ENCODE measurements at regions not wholly inside any gene's neighbourhood (a gene's known extent, or its start where the extent isn't known, plus 50 kb on each side); places are given as distances from the start of the nearest gene placed in this dataset.

DNA sequence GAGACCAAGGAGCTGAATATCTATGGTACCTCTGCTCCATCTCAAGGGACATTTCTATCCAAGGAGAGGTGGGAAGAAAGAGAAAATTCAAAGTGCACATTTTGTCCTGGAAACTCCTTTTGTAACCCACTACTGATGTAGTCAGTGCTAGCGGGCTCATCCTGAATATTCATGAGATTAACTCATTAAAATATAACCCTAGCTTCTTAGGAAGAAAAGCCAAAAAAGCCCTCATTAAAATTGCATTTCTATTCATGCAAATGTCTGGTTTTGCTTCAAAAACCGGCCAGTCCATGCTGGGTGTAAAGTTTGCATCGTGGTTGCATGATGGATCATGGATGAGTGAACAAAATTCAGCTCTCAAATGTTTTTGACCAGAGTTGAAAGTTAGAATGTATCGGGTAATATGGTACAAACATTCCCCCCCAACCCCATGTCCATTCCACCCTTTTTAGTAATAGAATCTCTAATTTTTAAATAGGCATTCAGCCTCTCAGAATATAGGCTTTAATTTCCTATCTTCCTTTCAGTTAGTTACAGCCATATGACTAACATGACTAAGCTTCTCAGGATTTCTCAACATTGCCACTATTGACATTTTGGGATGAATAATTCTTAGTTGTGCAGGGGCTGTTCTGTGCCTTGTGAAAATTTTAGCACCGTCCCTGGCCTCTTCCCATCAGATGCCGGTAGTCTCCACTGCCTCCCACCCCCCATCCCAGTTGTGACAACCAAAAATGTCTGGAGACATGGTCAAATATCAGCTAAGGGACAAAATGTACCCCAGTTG lies 104.2 kb upstream of the RND3 start:
- DNase-seq (ENCODE audit: low spot score) (no peak), ATAC-seq (no peak)
- intact Hi-C loops (cut with DNase I) = no loop called here

DNA sequence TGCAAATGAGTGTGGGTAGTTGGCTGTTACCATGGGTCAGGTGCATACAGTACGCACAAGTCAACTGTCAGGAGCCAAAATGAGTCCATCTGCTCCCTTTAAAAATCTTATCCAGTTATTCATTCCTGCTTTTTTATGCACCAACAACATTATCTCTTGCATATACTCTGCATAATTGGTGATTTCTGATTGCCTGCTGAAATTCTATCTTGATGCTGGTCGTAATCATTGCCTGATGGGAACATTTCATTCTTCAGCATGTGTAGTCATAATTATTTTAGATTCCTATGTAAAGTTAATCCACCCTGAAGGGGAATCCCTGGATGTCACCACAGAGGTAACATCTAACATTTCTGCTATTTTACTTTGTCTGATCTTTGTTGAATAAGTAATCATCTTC lies 102.2 kb upstream of the RND3 start:
- no peak for DNase-seq (ENCODE audit: low spot score)
- no peak for ATAC-seq
- intact Hi-C loops (cut with DNase I) = no loop called here

DNA sequence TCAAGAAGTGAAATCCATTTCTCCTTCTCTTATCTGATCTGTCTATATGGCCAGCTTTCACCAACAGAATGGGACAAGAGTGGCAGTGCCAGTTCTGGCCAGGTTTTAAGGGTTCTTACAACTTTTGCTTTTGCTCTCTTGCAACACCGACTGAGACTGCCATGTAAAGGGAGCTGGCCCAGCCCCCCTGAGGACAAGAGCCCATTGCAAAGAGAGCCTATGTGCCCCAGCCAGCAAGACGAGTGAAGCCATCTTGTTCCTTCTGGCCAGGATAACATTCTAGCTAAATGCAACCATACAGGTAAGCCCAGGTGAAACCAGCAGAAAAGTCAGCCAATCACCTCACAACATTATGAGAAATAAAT lies 101.0 kb upstream of the RND3 start:
- DNase-seq (ENCODE audit: low spot score) (no peak), ATAC-seq (no peak)
- intact Hi-C loops (cut with DNase I) = no loop called here

DNA sequence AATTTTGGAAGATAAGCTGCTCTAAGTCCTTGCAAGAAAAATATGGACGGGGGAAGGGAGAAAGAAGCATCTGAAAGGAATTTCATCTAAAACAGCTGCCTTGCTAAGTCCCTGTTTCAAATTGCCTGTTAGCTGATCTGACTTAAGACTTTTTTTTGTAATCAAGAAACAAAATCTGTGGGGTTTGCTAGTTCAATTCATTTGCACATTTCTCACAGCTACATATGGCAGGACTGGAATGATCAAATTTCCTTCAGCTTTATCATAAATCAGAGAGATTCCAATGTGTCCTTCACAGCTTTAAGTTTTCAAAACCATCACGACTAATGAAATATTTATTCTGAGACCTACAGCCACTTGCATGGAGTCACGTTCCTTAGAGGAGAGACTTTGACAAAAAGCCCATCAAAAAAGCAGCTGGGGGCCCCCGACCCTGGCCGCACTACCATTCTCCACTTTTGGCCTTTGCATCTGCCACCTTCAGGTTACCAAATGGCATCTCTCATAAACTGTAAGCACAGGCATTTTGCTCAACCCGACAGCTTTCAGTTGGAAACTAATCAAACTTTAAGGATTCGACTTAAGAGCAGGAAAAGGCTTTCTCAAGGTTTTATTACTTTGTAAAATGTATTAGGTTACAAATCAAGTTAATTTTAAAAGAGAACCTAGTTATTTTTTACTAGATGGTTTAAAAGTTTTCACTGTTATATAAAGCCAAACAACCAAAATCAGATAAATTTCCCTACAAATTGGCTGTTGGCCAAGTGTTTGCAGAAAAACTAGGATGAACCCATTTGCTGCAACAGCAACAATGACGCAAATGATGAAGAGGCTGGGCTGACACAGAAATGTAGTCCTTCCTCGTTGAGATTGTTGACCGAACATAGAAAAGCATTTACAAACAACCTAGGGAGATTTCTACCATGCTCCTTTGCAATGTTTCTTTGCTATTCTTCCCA lies 100.4 kb upstream of the RND3 start:
- DNase-seq (ENCODE audit: low spot score) (no peak), ATAC-seq (no peak)
- intact Hi-C loops (cut with DNase I) = no loop called here

DNA sequence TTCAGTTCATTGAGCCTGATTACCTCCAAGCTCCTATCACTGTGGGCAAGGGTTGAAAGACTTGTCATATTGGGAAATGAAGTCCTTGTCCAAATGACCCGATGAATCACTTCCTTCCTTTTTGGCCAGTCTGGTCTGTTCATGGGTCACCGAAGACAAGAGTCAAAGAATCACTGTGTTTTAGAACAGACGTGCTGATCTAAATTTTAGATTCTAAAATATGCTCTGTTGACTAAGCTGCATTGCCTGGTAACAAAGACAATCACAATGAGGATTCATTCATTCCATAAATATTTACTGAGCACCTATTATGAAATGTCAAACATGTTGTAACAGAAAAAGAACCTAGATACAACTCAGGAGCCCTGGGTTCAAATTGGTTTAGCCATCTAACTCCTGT lies 99.4 kb upstream of the RND3 start:
- ATAC-seq (peak; percentile 70), DNase-seq (ENCODE audit: low spot score) (no peak)
- intact Hi-C loops (cut with DNase I) = no loop called here

DNA sequence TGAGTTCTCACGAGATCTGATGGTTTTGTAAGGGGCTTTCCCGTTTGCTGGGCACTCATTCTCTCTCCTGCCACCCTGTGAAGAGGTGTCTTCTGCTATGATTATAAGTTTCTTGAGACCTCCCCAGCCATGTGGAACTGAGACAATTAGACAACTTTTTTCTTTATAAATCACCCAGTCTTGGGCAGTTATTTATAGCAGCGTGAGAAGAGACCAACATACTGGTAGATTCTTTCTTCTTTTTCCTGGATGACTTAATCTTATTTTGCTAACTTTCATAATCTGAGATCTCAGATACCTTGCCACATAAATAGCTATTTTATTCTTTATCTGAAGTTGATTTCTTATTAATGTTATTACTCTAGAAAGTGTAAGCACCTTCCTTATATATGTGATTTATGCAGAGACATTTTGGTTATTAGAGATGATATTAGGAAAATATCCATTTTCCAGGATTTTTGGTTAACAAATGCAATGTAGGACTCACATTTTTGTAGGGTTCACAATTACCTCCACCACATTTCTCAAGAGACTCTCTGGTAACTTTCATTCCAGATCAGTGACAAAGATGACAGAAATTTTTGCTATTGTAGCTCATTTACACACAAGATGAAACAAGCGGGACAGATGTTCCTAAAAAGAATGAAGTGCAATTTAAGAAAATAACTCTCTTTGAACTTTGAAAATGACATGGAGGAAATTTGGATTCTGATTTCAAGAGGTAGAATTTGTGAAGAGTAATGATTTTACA lies 97.9 kb upstream of the RND3 start:
- ATAC-seq (no peak), DNase-seq (ENCODE audit: low spot score) (no peak)
- intact Hi-C loops (cut with DNase I) = no loop called here

DNA sequence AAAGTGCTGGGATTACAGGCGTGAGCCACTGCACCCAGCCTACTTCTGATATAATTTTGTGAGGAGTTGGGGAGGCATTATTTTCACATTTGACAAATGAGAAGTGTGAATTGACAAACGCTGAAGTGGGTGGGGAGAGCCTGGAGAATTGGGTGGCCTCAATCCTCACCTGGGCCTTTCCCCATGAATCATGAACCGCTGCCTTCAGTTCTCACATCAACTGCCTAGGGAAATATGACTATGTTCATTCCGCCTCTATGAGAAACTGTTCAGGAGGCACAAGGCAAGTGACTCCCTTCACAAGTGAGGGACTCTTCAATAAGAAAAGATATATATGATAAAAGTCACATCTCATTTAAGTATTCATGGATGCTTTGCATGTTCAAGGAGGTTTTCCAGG lies 96.6 kb upstream of the RND3 start:
- DNase-seq (ENCODE audit: low spot score) = no peak
- ATAC-seq = no peak
- intact Hi-C loops (cut with DNase I) = no loop called here

DNA sequence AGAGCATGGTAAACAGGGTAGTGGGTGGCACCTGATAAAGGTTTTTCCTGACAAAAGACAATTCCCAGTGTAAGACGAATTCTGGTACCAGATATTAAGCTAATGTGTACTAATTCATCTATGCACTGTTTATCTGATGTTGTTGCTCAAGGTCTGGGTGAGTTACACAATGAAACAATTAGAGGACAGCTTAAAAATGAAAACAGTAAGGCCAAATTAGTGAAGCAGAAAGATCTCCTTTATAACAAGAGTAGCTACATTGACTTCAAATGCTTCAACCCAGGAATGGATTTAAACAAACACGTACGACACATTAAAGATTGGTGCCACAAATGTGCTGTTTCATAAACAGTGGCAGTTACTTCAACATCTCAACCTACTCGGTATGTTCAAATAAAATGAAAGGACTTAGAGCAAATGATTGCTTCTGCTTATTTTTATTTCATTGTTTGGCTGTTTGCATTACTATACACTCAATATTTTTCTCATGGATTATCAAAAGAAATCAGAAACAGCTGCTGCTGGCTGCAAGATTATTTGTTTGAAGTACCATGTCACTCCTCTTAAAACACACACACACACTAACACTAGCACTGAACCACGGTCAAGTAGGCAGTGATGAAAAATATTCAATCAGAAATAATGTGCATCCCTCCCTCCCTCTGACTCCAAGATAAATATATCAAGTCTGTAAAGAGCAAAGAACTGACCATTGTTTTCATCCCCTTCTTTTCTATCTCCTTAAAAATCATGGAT lies 94.4 kb upstream of the RND3 start:
- intact Hi-C loops (cut with DNase I) = no loop called here

DNA sequence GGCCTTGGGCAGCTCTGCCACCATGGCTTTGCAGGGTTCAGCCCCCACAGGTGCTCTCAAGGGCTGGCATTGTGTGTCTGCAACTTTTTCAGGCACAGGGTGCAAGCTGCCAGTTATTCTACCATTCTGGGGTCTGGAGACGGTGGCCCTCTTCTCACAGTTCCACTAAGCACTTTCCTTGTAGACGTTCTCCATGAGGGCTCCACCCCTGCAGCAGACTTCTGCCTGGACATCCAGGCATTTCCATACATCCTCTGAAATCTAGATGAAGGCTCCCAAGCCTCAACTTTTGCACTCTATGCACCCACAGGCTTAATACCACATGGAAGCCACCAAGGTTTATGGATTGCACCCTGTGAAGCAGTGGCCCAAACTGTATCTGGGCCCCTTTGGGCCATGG lies 91.0 kb upstream of the RND3 start:
- intact Hi-C loops (cut with DNase I) = no loop called here
- ATAC-seq = no peak

More for the DNA sequence above, 94.4 kb upstream of the RND3 start:
- no peak for ATAC-seq
- DNase-seq (ENCODE audit: low spot score) = no peak

DNA sequence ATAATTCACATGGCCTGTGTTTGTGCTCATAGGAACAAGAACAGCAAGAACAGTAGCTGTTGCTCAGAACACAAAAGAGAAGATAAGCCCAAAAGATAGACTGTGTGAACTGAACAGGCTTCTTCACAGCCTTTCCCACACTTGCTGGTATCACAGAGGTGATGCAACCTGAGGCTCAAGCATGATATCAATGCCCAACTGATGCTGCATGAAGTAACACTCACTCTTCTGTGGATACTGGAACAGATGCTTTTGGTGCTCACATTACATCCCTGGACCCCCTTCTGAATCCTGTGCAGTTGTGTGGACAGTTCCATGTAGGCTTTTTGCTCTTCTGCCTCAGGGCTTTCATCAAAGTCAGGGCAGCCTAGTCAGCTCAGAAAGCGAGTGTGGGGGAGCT lies 88.4 kb upstream of the RND3 start:
- DNase-seq (ENCODE audit: low spot score) (no peak), ATAC-seq (no peak)
- intact Hi-C loops (cut with DNase I) = no loop called here

More for the DNA sequence above, 91.0 kb upstream of the RND3 start:
- DNase-seq (ENCODE audit: low spot score) = no peak

DNA sequence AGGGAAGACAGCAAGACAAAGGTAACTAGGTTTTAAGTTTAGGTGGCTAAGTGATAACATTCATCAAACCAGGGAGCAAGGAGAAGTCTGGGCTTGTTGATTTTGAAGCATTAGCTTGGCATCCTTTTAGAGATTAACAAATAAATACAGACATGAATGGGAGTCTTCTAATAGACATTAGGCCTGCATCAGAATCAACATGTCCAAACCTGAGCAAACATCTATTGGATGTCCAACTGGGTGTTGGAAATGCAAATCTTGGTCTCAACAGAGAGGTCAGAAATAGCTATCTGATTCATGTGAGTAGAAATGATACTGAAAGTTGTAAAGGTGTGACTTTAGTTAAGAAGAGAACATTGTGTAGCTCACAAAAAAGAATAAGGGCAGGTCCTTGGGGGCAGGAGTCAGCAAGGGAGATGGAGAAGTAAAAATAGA lies 85.5 kb upstream of the RND3 start:
- DNase-seq (ENCODE audit: low spot score) (no peak), ATAC-seq (no peak)
- intact Hi-C loops (cut with DNase I) = no loop called here

DNA sequence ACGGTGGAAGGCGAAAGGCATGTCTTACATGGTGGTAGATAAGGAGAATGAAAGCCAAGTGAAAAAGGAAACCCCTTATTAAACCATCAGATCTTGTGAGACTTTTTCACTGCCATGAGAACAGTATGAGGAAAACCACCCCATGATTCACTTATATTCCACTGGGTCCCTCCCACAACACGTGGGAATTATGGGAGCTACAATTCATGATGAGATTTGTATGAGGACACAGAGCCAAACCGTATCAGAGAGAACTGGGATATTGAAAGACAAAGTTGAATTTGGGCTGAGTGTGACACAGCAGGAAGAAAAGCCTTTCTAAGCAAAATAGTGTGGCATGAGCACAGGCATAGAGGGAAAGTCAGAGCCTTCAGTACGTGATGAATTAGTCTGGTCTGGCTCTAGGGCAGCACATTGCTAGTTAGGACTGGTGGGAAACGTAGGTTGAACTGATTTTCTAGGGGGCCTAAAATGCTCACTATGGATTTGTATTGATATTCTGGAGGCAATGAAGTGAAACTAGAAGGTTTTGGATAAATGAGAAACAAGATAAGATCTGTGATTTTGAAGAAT lies 84.8 kb upstream of the RND3 start:
- intact Hi-C loops (cut with DNase I) = no loop called here
- no peak for ATAC-seq
- DNase-seq (ENCODE audit: low spot score) = no peak

DNA sequence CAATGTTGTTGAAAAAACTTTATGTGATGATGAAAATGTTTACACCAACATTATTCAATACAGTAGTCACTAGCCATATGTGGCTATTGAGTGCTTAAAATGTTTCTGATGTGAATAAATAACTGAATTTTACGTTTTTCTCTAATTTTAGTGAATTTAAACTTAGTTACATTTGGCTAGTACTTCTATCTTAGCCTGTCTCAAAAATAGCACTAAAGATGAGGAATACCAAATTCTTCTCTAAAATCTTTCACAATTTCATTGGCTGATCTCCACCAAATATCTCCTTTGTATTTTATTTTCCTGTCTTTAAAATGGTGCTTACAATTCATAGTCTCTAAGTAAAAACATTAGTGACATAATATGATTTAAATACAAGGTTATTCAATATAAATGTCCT lies 83.7 kb upstream of the RND3 start:
- intact Hi-C loops (cut with DNase I) = no loop called here
- DNase-seq (ENCODE audit: low spot score) = no peak

DNA sequence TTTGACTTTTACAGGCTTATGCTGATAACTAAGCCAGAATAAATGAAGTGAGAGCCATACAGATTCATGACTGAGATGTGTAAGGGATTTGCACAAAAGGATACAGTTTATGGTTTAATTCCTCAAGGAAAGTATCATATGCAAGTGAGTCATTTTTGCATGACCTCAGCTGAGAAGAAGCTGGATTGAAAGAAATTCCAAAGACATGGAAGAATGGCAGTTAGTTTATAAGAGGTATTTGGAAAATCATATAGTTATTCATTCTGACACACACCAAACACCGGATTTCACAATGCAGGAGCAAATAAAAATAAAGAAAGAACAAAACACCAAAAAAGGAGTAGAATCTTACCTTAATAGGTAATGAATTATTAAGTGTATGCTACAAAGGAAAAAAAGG lies 83.2 kb upstream of the RND3 start:
- intact Hi-C loops (cut with DNase I) = no loop called here
- DNase-seq (ENCODE audit: low spot score) = no peak
- ATAC-seq = no peak

More for the DNA sequence above, 83.7 kb upstream of the RND3 start:
- no peak for ATAC-seq

DNA sequence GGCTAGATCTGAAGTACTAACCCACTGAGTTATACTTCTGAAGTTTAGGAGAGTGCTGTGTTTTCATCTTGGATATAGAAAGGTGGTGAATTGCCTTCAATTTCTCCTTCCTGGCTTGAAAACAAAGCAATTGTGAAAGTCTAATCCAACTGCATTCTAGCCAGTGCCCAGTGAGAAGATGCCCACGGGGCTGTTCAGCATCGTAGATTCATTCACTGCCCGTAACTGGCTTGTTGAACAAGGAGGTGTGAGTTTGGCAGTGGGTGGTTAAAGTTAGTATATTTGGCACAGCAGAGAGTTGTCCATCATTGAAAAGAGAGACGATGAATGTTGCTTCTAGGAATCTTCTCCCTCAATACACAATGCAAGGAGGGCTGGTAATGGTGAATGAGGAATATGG lies 82.3 kb upstream of the RND3 start:
- ATAC-seq = no peak
- DNase-seq (ENCODE audit: low spot score) = no peak
- intact Hi-C loops (cut with DNase I) = no loop called here

DNA sequence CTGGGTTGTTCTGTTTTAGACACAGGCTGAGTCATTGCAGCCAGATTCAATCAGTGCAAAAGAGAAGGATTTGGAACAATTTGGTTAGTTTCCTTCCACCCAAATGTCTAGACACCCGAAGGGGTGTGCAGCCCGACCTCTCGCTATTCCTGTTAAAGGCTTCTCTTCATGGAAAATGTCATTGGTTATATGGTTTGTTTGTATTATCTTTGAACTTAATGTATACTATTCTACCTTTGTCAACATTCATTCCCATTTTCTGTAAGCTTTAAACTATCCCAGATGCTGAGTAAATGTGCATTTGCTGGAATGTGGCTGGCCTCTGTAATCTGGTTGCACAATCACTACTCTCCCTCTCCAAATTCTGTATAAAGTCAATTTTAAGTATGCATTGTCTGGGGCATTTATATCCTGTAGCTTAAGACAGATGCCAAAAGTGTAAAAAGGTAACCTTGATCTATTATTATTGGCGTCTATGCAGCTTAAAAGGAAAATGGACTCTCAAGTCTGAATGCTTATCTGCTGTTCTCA lies 80.4 kb upstream of the RND3 start:
- intact Hi-C loops (cut with DNase I) = no loop called here
- peak; percentile 39 for ATAC-seq

DNA sequence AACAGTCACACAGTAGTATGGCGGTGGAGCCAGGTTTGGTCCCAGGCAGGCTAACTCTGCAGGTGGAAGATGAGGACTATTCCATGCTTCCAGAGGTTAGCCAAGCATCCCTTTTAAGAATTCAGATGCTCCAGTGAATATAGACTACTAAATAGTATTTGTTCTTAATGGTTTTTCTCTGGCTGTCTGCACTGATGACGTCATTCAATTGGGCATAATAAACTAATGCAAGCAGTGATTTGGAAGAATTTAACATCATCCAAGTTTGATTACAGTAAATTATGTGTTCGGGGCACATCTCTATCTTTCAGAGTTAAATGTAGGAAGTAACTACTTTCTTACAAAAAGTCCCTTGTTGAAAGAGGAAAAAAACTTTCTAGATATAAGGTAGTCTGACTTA lies 78.8 kb upstream of the RND3 start:
- no peak for DNase-seq (ENCODE audit: low spot score)
- intact Hi-C loops (cut with DNase I) = no loop called here
- no peak for ATAC-seq

More for the DNA sequence above, 80.4 kb upstream of the RND3 start:
- no peak for DNase-seq (ENCODE audit: low spot score)

DNA sequence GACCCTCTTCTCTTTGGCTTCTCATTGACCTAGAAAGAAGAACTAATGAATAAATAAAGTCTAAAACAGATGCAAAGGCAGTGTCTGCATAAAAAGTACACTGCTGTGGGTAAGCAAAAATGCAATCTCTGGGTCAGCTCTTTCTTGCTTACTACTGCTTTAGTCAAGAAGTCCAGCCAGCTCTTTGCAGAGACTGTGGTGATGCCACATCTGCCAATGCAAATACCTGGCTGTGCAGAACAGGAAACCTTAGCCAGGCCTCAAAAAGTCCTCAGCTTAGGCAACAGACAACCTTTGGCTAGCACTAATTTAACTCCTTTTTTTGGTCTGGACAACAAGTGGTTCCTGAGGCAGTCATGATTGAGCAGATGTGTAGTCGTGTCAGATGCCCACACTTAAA lies 73.6 kb upstream of the RND3 start:
- ATAC-seq = no peak
- intact Hi-C loops (cut with DNase I) = no loop called here
- DNase-seq (ENCODE audit: low spot score) = no peak
